MM.1S (cell line): ENCODE measurements at regions not wholly inside any gene's neighbourhood (a gene's known extent, or its start where the extent isn't known, plus 50 kb on each side); places are given as distances from the start of the nearest gene placed in this dataset.

Experiments
- CTCF ChIP-seq: fragments of 300-600 bp; sonication (generic); IDR thresholded peaks from 2 replicates; pipeline ENCODE4 v1.5.1; 2016; ENCODE audit warnings: antibody characterized with exemption, low read length, mixed read lengths
- EZH2 ChIP-seq: fragments of 300-600 bp; sonication (generic); optimal IDR thresholded peaks from 2 replicates; pipeline ENCODE3; 2017; ENCODE audit warnings: low read depth, mild to moderate bottlenecking, antibody characterized with exemption, low read length, mixed read lengths
- EZH2phosphoT487 ChIP-seq: fragments of 300-600 bp; sonication (generic); IDR thresholded peaks from 2 replicates; pipeline ENCODE4 v1.6.1; 2018; ENCODE audit warnings: antibody characterized with exemption, low read length

- TF ChIP-seq CTCF (no peak), EZH2 (no peak), EZH2phosphoT487 (no peak)
Measured at GRCh38 chr11:103661185-103661584, 375.3 kb upstream of the DDI1 start.
